ENCODE measurements at regions not wholly inside any gene's neighbourhood (a gene's known extent, or its start where the extent isn't known, plus 50 kb on each side); places are given as distances from the start of the nearest gene placed in this dataset.

DNA sequence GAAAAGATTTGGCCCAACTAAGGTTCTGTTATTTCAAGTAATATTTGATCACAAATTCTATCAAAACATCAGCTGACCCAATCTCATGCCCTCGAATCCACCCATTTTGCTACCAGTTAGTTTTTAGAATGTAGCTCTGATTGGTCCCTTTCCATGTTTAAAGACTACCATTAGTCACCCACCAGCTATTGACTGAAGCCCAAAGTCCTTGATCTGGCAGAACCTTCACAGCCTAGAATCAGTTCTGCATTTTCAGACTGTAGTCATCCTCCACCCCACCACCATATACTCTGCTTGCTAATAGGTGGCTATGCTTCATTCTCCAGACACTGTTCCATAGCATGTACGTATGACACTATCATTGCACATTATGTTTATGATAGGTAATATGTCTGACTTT lies 182.2 kb upstream of the TARS1 start:
- no peaks in the 10 kb centered on the region for H3K27me3 Mint-ChIP-seq (ENCODE audit: unreplicated experiment)
- CTCF ChIA-PET, result no interaction called here
- no peak overlapping the region for H3K27ac Mint-ChIP-seq (ENCODE audit: unreplicated experiment)
- no TSS peak for BruUV-seq (replicated peaks)
- no peaks in the 10 kb centered on the region for H3K4me1 Mint-ChIP-seq (ENCODE audit: low read depth, unreplicated experiment)
- no peak overlapping the region for H3K4me3 Mint-ChIP-seq (ENCODE audit: low read depth, unreplicated experiment)
- intact Hi-C loops (cut with micrococcal nuclease; ENCODE audit: unreplicated experiment), result no loop called here
- TF ChIP-seq, protein P1, sequence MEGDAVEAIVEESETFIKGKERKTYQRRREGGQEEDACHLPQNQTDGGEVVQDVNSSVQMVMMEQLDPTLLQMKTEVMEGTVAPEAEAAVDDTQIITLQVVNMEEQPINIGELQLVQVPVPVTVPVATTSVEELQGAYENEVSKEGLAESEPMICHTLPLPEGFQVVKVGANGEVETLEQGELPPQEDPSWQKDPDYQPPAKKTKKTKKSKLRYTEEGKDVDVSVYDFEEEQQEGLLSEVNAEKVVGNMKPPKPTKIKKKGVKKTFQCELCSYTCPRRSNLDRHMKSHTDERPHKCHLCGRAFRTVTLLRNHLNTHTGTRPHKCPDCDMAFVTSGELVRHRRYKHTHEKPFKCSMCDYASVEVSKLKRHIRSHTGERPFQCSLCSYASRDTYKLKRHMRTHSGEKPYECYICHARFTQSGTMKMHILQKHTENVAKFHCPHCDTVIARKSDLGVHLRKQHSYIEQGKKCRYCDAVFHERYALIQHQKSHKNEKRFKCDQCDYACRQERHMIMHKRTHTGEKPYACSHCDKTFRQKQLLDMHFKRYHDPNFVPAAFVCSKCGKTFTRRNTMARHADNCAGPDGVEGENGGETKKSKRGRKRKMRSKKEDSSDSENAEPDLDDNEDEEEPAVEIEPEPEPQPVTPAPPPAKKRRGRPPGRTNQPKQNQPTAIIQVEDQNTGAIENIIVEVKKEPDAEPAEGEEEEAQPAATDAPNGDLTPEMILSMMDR (IDR thresholded peaks at IDR 0.05; ENCODE audit: unreplicated experiment), result no peak
- no peaks in the 10 kb centered on the region for H3K36me3 Mint-ChIP-seq (ENCODE audit: insufficient read depth, unreplicated experiment)
- H3K9me3 Mint-ChIP-seq (ENCODE audit: low read depth, unreplicated experiment), result peaks cover 3% of the 10 kb centered on the region
- DNase-seq, result no peak

DNA sequence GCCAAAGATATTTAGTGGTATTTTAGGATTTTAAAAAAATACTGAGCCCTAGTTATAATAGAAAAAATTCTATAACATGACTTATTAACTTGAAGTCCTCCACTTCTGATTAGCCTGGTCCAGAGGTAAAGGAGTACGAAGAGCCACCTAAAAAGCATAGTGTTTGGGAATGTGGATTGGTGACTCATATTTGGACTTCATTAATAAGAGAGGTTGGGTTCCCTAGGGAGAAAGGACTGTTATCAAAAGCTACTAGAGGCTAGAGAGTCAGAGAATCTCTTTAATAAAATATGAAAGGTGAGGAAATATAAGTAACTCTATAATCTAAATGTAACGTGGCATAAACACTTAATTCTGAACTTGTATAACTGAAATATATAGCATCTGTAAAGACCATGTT lies 180.7 kb upstream of the TARS1 start:
- intact Hi-C loops (cut with micrococcal nuclease; ENCODE audit: unreplicated experiment), result no loop called here
- Mint-ChIP-seq H3K36me3 (ENCODE audit: insufficient read depth, unreplicated experiment) (no peaks in the 10 kb centered on the region), H3K4me3 (ENCODE audit: low read depth, unreplicated experiment) (no peak overlapping the region), H3K27ac (ENCODE audit: unreplicated experiment) (no peak overlapping the region), H3K27me3 (ENCODE audit: unreplicated experiment) (no peaks in the 10 kb centered on the region), H3K9me3 (ENCODE audit: low read depth, unreplicated experiment) (peaks cover 10% of the 10 kb centered on the region), H3K4me1 (ENCODE audit: low read depth, unreplicated experiment) (no peaks in the 10 kb centered on the region)
- CTCF ChIA-PET, result no interaction called here
- DNase-seq, result no peak
- no TSS peak for BruUV-seq (replicated peaks)
- TF ChIP-seq, protein P1 (IDR thresholded peaks at IDR 0.05; ENCODE audit: unreplicated experiment), result no peak

GRCh38 chr5:33261305-33261704 lies 179.5 kb upstream of the TARS1 start:
- Mint-ChIP-seq H3K4me3 (ENCODE audit: low read depth, unreplicated experiment) (no peak overlapping the region), H3K36me3 (ENCODE audit: insufficient read depth, unreplicated experiment) (no peaks in the 10 kb centered on the region), H3K9me3 (ENCODE audit: low read depth, unreplicated experiment) (peaks cover 10% of the 10 kb centered on the region), H3K27me3 (ENCODE audit: unreplicated experiment) (no peaks in the 10 kb centered on the region), H3K27ac (ENCODE audit: unreplicated experiment) (no peak overlapping the region), H3K4me1 (ENCODE audit: low read depth, unreplicated experiment) (no peaks in the 10 kb centered on the region)
- CTCF ChIA-PET, result no interaction called here
- TF ChIP-seq, protein P1 (IDR thresholded peaks at IDR 0.05; ENCODE audit: unreplicated experiment), result no peak
- BruUV-seq (replicated peaks), result no TSS peak
- DNase-seq, result no peak
- intact Hi-C loops (cut with micrococcal nuclease; ENCODE audit: unreplicated experiment), result no loop called here

- no peaks in the 10 kb centered on the region for H3K36me3 Mint-ChIP-seq (ENCODE audit: insufficient read depth, unreplicated experiment)
- BruUV-seq (replicated peaks), result no TSS peak
- intact Hi-C loops (cut with micrococcal nuclease; ENCODE audit: unreplicated experiment), result no loop called here
- H3K4me1 Mint-ChIP-seq (ENCODE audit: low read depth, unreplicated experiment), result no peaks in the 10 kb centered on the region
- TF ChIP-seq, protein P1 (IDR thresholded peaks at IDR 0.05; ENCODE audit: unreplicated experiment), result no peak
- DNase-seq, result no peak
- H3K27ac Mint-ChIP-seq (ENCODE audit: unreplicated experiment), result no peak overlapping the region
- no peak overlapping the region for H3K4me3 Mint-ChIP-seq (ENCODE audit: low read depth, unreplicated experiment)
- H3K9me3 Mint-ChIP-seq (ENCODE audit: low read depth, unreplicated experiment), result peaks cover 10% of the 10 kb centered on the region
- H3K27me3 Mint-ChIP-seq (ENCODE audit: unreplicated experiment), result no peaks in the 10 kb centered on the region
- CTCF ChIA-PET, result no interaction called here
Observed at GRCh38 chr5:33261747-33262146, 179.0 kb upstream of the TARS1 start.

DNA sequence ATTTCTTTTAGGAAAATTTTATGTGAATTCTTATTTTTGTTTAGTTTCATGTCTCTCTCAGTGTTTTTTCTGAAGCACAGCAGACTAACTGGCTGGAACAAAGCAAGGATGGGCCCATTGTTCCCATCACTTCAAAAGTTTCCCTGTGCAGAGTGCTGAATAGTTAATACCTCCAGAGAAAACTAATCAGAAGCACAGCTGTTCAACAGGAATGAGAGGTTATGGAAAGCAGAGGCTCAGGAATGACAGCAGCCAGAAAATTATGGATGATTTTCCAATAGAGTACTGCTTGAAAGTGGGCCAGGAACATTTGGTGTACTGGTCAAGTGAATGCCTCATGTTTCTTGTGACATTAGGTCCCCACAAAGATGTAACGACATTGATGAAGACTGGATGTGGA lies 173.0 kb upstream of the TARS1 start:
- no peak overlapping the region for H3K4me3 Mint-ChIP-seq (ENCODE audit: low read depth, unreplicated experiment)
- BruUV-seq (replicated peaks), result no TSS peak

More for the DNA sequence above, 173.0 kb upstream of the TARS1 start:
- no peaks in the 10 kb centered on the region for H3K4me1 Mint-ChIP-seq (ENCODE audit: low read depth, unreplicated experiment)
- H3K9me3 Mint-ChIP-seq (ENCODE audit: low read depth, unreplicated experiment), result peaks cover 10% of the 10 kb centered on the region
- no peak for DNase-seq
- CTCF ChIA-PET, result no interaction called here
- no peaks in the 10 kb centered on the region for H3K36me3 Mint-ChIP-seq (ENCODE audit: insufficient read depth, unreplicated experiment)
- H3K27me3 Mint-ChIP-seq (ENCODE audit: unreplicated experiment), result no peaks in the 10 kb centered on the region
- no peak overlapping the region for H3K27ac Mint-ChIP-seq (ENCODE audit: unreplicated experiment)
- TF ChIP-seq, protein P1 (IDR thresholded peaks at IDR 0.05; ENCODE audit: unreplicated experiment), result no peak
- intact Hi-C loops (cut with micrococcal nuclease; ENCODE audit: unreplicated experiment), result no loop called here
